Effector memory CD4-positive, alpha-beta T cell (primary cell): ENCODE measurements at regions not wholly inside any gene's neighbourhood (a gene's known extent, or its start where the extent isn't known, plus 50 kb on each side); places are given as distances from the start of the nearest gene placed in this dataset.
"Not testable (repeated sequence)": the region's sequence is repeated elsewhere in the genome, so short reads cannot be mapped to it uniquely, and the experiment has no call there.

Experiments
- DNase-seq, 3 donors: peaks; one replicate each; pipeline ENCODE4 v3.0.0-alpha.2; 2020
- H3K27ac ChIP-seq: 2 replicates; pipeline ENCODE4 v1.7.0; 2013; ENCODE audit warnings: mild to moderate bottlenecking, low read length, moderate library complexity; ENCODE audit not compliant: insufficient read depth, poor library complexity, severe bottlenecking
- H3K27me3 ChIP-seq: replicated peaks from 2 replicates; pipeline ENCODE4 v1.7.0; 2013; ENCODE audit warnings: mild to moderate bottlenecking, low read length; ENCODE audit not compliant: insufficient read depth, control insufficient read depth, poor library complexity, severe bottlenecking
- H3K36me3 ChIP-seq: 2 replicates; pipeline ENCODE4 v1.7.0; 2013; ENCODE audit warnings: mild to moderate bottlenecking, low read length, moderate library complexity; ENCODE audit not compliant: control insufficient read depth, insufficient read depth
- H3K4me1 ChIP-seq: 2 replicates; pipeline ENCODE4 v1.7.0; 2013; ENCODE audit warnings: low read length, mild to moderate bottlenecking; ENCODE audit not compliant: control insufficient read depth, insufficient read depth, poor library complexity, severe bottlenecking
- H3K4me3 ChIP-seq: 2 replicates; pipeline ENCODE4 v1.7.0; 2013; ENCODE audit warnings: low read length, low read depth, mild to moderate bottlenecking; ENCODE audit not compliant: insufficient read depth, poor library complexity, severe bottlenecking
- H3K9me3 ChIP-seq: 2 replicates; pipeline ENCODE4 v1.7.0; 2013; ENCODE audit warnings: mild to moderate bottlenecking, low read length, moderate library complexity; ENCODE audit not compliant: control insufficient read depth

GRCh38 chr21:6507632-6508031, 4013.8 kb upstream of the TPTE start:
- H3K4me3 ChIP-seq, DNase-seq, H3K4me1 ChIP-seq, H3K27ac ChIP-seq, H3K9me3 ChIP-seq, H3K27me3 ChIP-seq, H3K36me3 ChIP-seq: not testable (repeated sequence)

GRCh38 chr21:6521777-6522176, 3999.6 kb upstream of the TPTE start:
- H3K4me3 ChIP-seq, DNase-seq, H3K36me3 ChIP-seq, H3K4me1 ChIP-seq, H3K27me3 ChIP-seq, H3K27ac ChIP-seq, H3K9me3 ChIP-seq: not testable (repeated sequence)

- not testable (repeated sequence) for H3K27ac ChIP-seq
Measured at GRCh38 chr21:6526213-6526612, 3995.2 kb upstream of the TPTE start.

DNA sequence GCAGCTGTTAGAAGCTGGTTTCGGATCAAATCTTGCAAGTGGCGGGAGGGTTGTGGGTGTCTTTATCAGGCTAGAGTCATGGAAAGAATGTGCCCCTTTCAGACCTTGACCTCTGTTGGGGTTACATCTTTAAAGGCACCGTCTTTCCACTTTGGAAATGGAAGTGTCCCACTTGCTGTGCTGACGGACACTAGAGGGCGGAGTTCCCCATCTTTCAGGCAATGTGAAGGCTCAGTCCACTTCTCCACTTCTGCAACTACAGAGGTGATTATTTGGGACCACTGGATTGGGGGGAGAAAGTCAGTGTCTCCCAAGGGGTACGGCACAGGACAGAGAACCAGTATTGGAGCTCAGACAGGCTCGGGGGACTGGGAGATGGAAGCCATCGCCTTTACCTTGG, 3990.7 kb upstream of the TPTE start:
- H3K4me1 ChIP-seq, H3K36me3 ChIP-seq, H3K9me3 ChIP-seq, H3K27ac ChIP-seq, DNase-seq, H3K27me3 ChIP-seq, H3K4me3 ChIP-seq: not testable (repeated sequence)

More at GRCh38 chr21:6526213-6526612, 3995.2 kb upstream of the TPTE start:
- not testable (repeated sequence) for DNase-seq, H3K36me3 ChIP-seq, H3K27me3 ChIP-seq, H3K9me3 ChIP-seq, H3K4me3 ChIP-seq, H3K4me1 ChIP-seq

GRCh38 chr21:6533261-6533660, 3988.1 kb upstream of the TPTE start:
- not testable (repeated sequence) for H3K9me3 ChIP-seq, H3K4me3 ChIP-seq, H3K36me3 ChIP-seq, H3K27ac ChIP-seq, DNase-seq, H3K4me1 ChIP-seq, H3K27me3 ChIP-seq

DNA sequence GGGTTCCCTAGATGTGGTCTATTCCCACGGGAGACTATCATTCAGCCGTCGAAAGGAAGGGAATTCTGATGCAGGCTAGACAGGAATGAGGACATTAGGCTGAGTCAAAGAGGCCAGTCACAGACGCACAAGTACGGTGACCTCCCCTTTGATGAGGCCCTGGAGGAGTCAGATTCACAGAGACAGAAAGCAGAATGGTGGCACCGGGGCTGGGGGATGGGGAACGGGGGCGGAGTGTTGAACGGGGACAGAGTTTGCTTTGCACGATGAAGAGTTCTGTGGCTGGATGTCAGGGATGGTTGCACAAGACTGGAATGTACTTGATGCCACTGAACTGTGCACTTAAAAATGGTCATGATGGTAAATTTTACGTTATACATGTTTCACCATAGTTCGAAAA, 3983.1 kb upstream of the TPTE start:
- not testable (repeated sequence) for H3K4me1 ChIP-seq, H3K27ac ChIP-seq, H3K4me3 ChIP-seq, H3K9me3 ChIP-seq, DNase-seq, H3K36me3 ChIP-seq, H3K27me3 ChIP-seq

DNA sequence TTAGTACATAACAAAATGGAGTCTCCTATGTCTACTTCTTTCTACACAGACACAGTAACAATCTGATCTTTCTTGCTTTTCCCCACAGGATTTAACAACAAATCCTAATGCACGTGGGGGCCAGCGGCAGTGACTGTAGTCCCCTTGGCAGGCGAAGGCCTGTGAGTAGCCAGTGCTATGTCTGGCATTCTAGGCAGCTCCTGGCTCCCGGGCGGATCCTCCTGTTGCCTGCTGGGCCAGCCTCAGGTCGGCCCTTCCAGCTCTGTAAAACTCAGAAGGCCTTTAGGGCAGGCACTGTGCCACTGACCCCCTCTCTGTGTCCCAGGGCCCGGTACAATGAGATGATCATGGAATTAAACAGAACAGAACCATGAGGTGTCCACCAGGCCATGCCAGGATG, 3981.7 kb upstream of the TPTE start:
- not testable (repeated sequence) for H3K4me1 ChIP-seq

DNA sequence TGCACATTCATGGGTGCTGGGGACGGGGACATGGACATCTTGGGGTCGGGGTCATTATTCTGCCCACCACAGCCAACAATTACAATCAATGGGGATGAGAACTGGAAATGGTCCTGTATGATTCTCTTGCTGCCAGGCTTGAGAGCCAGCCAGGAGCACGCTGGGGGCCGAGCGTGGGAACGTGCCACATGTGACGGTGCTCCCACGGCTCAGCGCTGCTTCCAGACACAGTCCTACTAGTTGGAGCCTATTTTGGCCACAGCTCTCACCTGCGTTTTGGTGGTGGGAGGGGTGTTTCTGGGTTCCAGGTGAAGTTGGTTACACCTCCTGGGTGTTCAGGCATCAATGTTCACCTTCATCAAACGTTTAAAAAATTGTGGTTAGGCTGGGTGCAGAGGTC, 3980.3 kb upstream of the TPTE start:
- not testable (repeated sequence) for DNase-seq, H3K4me1 ChIP-seq, H3K9me3 ChIP-seq, H3K27ac ChIP-seq, H3K36me3 ChIP-seq, H3K27me3 ChIP-seq, H3K4me3 ChIP-seq

More for the DNA sequence above, 3981.7 kb upstream of the TPTE start:
- H3K27ac ChIP-seq, H3K9me3 ChIP-seq, H3K27me3 ChIP-seq, H3K4me3 ChIP-seq, DNase-seq, H3K36me3 ChIP-seq: not testable (repeated sequence)

DNA sequence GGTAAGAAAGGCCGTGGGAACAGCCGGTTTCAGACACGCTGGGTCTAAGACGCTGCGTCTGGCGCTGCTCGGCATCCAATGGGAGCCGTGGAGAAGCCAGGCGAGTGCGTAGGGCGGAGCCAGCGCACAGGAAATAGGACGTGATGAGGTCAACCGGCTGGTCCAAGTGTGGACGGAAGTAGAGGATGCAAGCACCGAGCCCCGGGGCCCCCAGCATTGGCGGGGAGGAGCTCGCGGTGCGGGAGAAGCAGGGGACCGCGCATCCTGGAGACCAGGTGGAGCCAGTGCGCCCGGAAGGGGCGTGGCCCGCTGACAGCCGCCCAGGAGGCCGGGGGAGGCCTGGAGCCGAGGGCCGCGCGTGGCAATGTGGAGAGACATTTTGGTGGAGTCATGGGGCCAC, 3976.1 kb upstream of the TPTE start:
- not testable (repeated sequence) for H3K9me3 ChIP-seq, H3K4me1 ChIP-seq, DNase-seq, H3K27me3 ChIP-seq, H3K4me3 ChIP-seq, H3K27ac ChIP-seq, H3K36me3 ChIP-seq

DNA sequence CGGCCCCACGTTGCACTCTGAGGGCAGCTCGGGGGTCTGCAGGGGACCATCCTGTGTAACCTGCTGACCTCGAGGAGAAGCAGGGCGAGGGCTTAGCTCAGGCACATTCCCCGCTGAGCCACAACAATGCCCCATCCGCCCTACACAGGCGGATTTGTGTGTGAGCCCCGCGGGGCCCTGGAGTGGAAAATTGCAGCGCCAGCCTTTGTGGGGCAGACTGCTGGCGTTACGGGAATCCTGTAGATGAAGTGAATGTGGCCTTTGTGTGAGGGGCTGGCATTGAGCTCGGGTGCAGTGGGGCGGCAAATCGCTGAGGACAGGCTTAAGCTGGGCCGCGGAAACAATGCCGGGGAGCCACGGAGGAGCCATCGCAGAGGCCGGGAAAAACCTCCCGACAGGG, 3970.3 kb upstream of the TPTE start:
- H3K4me3 ChIP-seq, H3K4me1 ChIP-seq, H3K27me3 ChIP-seq, DNase-seq, H3K36me3 ChIP-seq, H3K9me3 ChIP-seq, H3K27ac ChIP-seq: not testable (repeated sequence)
